Karpas-422 (cell line): ENCODE measurements at regions not wholly inside any gene's neighbourhood (a gene's known extent, or its start where the extent isn't known, plus 50 kb on each side); places are given as distances from the start of the nearest gene placed in this dataset.

ENCODE experiments used
- DNase-seq: peaks from one replicate; pipeline ENCODE4 v3.0.0-alpha.2; 2015
- H2AFZ ChIP-seq: fragments of 200-600 bp; sonication (generic); 2 replicates; pipeline ENCODE4 v1.6.1; 2014; ENCODE audit warnings: antibody characterized with exemption, low read length, mixed read lengths
- H3K27ac ChIP-seq: fragments of 200-600 bp; sonication (generic); 2 replicates; pipeline ENCODE4 v1.5.1; 2014; ENCODE audit warnings: mild to moderate bottlenecking, low read length, moderate library complexity
- H3K27me3 ChIP-seq: fragments of 200-600 bp; sonication (generic); 2 replicates; pipeline ENCODE4 v1.6.1; 2014; ENCODE audit warnings: low read length, mixed read lengths
- H3K36me3 ChIP-seq: fragments of 200-600 bp; sonication (generic); 2 replicates; pipeline ENCODE4 v1.6.1; 2014; ENCODE audit warnings: low read length, mixed read lengths; ENCODE audit not compliant: insufficient read depth
- H3K4me1 ChIP-seq: fragments of 200-600 bp; sonication (generic); 2 replicates; pipeline ENCODE4 v1.6.1; 2014; ENCODE audit warnings: mild to moderate bottlenecking, low read length, mixed read lengths
- H3K4me2 ChIP-seq: fragments of 200-600 bp; sonication (generic); 2 replicates; pipeline ENCODE4 v1.6.1; 2014; ENCODE audit warnings: low read length, low read depth, mild to moderate bottlenecking; ENCODE audit not compliant: poor library complexity, severe bottlenecking
- H3K4me3 ChIP-seq: fragments of 200-600 bp; sonication (generic); 2 replicates; pipeline ENCODE4 v1.5.1; 2014; ENCODE audit warnings: mild to moderate bottlenecking, antibody characterized with exemption, low read length, mixed read lengths
- H3K79me2 ChIP-seq: fragments of 200-600 bp; sonication (generic); 2 replicates; pipeline ENCODE4 v1.6.1; 2014; ENCODE audit warnings: mild to moderate bottlenecking, low read length, mixed read lengths
- H3K9ac ChIP-seq: fragments of 200-600 bp; sonication (generic); 2 replicates; pipeline ENCODE4 v1.6.0; 2014; ENCODE audit warnings: low read length
- H3K9me2 ChIP-seq: fragments of 200-600 bp; sonication (generic), shearing (Covaris generic); replicated peaks from 2 replicates; pipeline ENCODE4 v1.6.0; 2014; ENCODE audit warnings: mild to moderate bottlenecking, low read length, moderate library complexity; ENCODE audit not compliant: insufficient read depth
- H3K9me3 ChIP-seq: fragments of 300-700, 200-600 bp; sonication (generic); 2 replicates; pipeline ENCODE4 v1.6.1; 2014; ENCODE audit warnings: low read length, mixed read lengths
- H4K20me1 ChIP-seq: fragments of 200-600 bp; sonication (generic); 2 replicates; pipeline ENCODE4 v1.6.1; 2014; ENCODE audit warnings: mild to moderate bottlenecking, antibody characterized with exemption, low read length, low read depth; ENCODE audit not compliant: insufficient read depth

GRCh38 chr7:79837915-79838314 is 296.7 kb upstream of the GNAI1 start:
- Histone ChIP-seq H3K79me2 (no peaks in the 10 kb centered on the region), H3K4me2 (no peak overlapping the region)

DNA sequence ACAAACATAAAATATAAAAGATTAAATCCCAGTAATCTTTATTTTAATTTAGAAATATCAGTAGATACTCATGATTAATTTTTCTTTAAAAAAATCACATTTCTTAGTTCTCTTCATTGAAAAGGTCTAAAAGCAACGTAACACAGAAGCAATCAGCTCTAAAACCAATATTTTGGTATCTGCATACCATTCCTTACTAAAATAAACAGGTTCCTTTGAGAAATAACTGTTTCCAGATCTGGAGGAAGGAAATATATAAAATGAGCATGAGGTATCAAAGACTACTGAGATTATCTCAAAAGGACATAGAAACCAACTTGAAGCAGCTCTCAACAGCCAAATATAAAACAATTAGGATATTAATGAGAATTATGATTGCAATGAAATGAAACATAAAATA is 301.0 kb upstream of the GNAI1 start:
- Histone ChIP-seq H3K4me2 (no peak overlapping the region), H2AFZ (no peak overlapping the region), H3K9ac (no peak overlapping the region), H3K9me3 (peaks cover 16% of the 10 kb centered on the region; the same call in 1 of the 2 replicates), H3K4me1 (no peaks in the 10 kb centered on the region), H4K20me1 (no peaks in the 10 kb centered on the region), H3K9me2 (no peaks in the 10 kb centered on the region; the same call in 1 of the 2 replicates), H3K27me3 (no peaks in the 10 kb centered on the region), H3K36me3 (no peaks in the 10 kb centered on the region), H3K27ac (no peak overlapping the region), H3K79me2 (no peaks in the 10 kb centered on the region), H3K4me3 (no peak overlapping the region)
- no peak for DNase-seq

More at GRCh38 chr7:79837915-79838314, 296.7 kb upstream of the GNAI1 start:
- no peaks in the 10 kb centered on the region for H3K36me3 ChIP-seq
- H3K4me1 ChIP-seq, result no peaks in the 10 kb centered on the region
- peaks cover 20% of the 10 kb centered on the region; the same call in 1 of the 2 replicates for H3K9me3 ChIP-seq
- no peak overlapping the region for H3K27ac ChIP-seq
- H2AFZ ChIP-seq, result no peak overlapping the region
- no peaks in the 10 kb centered on the region for H3K27me3 ChIP-seq
- no peak overlapping the region for H3K9ac ChIP-seq
- no peaks in the 10 kb centered on the region for H4K20me1 ChIP-seq
- H3K9me2 ChIP-seq, result no peaks in the 10 kb centered on the region; the same call in 1 of the 2 replicates
- DNase-seq, result no peak
- no peak overlapping the region for H3K4me3 ChIP-seq

DNA sequence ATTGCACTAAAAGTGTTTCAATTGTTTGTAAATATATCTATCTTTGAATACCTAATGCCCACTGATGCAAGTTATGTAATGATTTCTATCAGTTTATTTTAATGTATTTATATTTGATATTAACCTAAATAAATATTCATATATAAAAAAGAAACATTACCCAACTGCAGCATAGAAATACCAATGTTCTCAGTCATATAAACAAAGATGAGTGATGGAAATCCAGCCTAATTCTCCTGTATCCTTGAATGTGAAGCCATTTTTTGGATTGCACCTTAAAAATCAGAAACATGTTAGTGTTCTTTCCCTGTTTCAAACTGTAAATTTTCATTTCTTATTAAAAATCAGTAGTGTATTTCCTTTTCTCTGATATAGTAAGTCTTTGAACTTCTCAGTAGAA is 305.8 kb upstream of the GNAI1 start:
- no peak for DNase-seq
- Histone ChIP-seq H3K4me2 (no peak overlapping the region), H3K36me3 (no peaks in the 10 kb centered on the region), H3K9me3 (peaks cover 30% of the 10 kb centered on the region), H3K4me1 (no peaks in the 10 kb centered on the region), H3K9ac (no peak overlapping the region), H3K4me3 (no peak overlapping the region), H3K9me2 (no peaks in the 10 kb centered on the region), H2AFZ (no peak overlapping the region), H4K20me1 (no peaks in the 10 kb centered on the region), H3K27me3 (no peaks in the 10 kb centered on the region), H3K79me2 (no peaks in the 10 kb centered on the region), H3K27ac (no peak overlapping the region)

- no peak overlapping the region for H3K4me3 ChIP-seq
- H4K20me1 ChIP-seq, result no peaks in the 10 kb centered on the region
- DNase-seq, result no peak
- H3K36me3 ChIP-seq, result no peaks in the 10 kb centered on the region
- H3K9me3 ChIP-seq, result peaks cover 21% of the 10 kb centered on the region
- no peak overlapping the region for H2AFZ ChIP-seq
- no peaks in the 10 kb centered on the region for H3K27me3 ChIP-seq
- H3K4me1 ChIP-seq, result no peaks in the 10 kb centered on the region
- no peak overlapping the region for H3K27ac ChIP-seq
- H3K4me2 ChIP-seq, result no peak overlapping the region
- H3K79me2 ChIP-seq, result no peaks in the 10 kb centered on the region
- H3K9me2 ChIP-seq, result no peaks in the 10 kb centered on the region
- H3K9ac ChIP-seq, result no peak overlapping the region
Measured at GRCh38 chr7:79823246-79823951, 311.2 kb upstream of the GNAI1 start.

- no peaks in the 10 kb centered on the region for H3K27me3 ChIP-seq
- H3K4me3 ChIP-seq, result no peak overlapping the region
- no peak overlapping the region for H3K4me2 ChIP-seq
- no peaks in the 10 kb centered on the region for H3K36me3 ChIP-seq
- no peak overlapping the region for H3K9ac ChIP-seq
- H3K4me1 ChIP-seq, result no peaks in the 10 kb centered on the region
- H3K9me2 ChIP-seq, result no peaks in the 10 kb centered on the region
- peaks cover 18% of the 10 kb centered on the region for H3K9me3 ChIP-seq
- no peaks in the 10 kb centered on the region for H3K79me2 ChIP-seq
- H3K27ac ChIP-seq, result no peak overlapping the region
- no peak for DNase-seq
- H4K20me1 ChIP-seq, result no peaks in the 10 kb centered on the region
- no peak overlapping the region for H2AFZ ChIP-seq
Measured at GRCh38 chr7:79822620-79823240, 311.9 kb upstream of the GNAI1 start.

- Histone ChIP-seq H3K79me2 (no peaks in the 10 kb centered on the region), H3K9ac (no peak overlapping the region), H3K4me1 (no peaks in the 10 kb centered on the region), H3K4me3 (no peak overlapping the region), H3K36me3 (no peaks in the 10 kb centered on the region), H3K9me2 (no peaks in the 10 kb centered on the region), H3K4me2 (no peak overlapping the region), H3K27ac (no peak overlapping the region), H4K20me1 (no peaks in the 10 kb centered on the region), H3K27me3 (no peaks in the 10 kb centered on the region), H2AFZ (no peak overlapping the region), H3K9me3 (peaks cover 7% of the 10 kb centered on the region; the same call in 1 of the 2 replicates)
- DNase-seq, result no peak
Measured at GRCh38 chr7:79820387-79820786, 314.2 kb upstream of the GNAI1 start.

GRCh38 chr7:79810916-79811315 is 323.7 kb upstream of the GNAI1 start:
- no peak for DNase-seq
- Histone ChIP-seq H3K4me3 (no peak overlapping the region), H3K9ac (no peak overlapping the region), H3K4me2 (no peak overlapping the region), H3K9me3 (peaks cover 23% of the 10 kb centered on the region; the same call in 1 of the 2 replicates), H3K79me2 (no peaks in the 10 kb centered on the region), H3K4me1 (no peaks in the 10 kb centered on the region), H4K20me1 (no peaks in the 10 kb centered on the region), H2AFZ (no peak overlapping the region), H3K27me3 (no peaks in the 10 kb centered on the region), H3K27ac (no peak overlapping the region), H3K36me3 (no peaks in the 10 kb centered on the region), H3K9me2 (no peaks in the 10 kb centered on the region)

- Histone ChIP-seq H3K4me3 (no peak overlapping the region), H3K27me3 (no peaks in the 10 kb centered on the region), H3K9ac (no peak overlapping the region), H3K36me3 (no peaks in the 10 kb centered on the region), H3K9me2 (no peaks in the 10 kb centered on the region), H3K27ac (no peak overlapping the region), H2AFZ (no peak overlapping the region), H3K9me3 (peaks cover 5% of the 10 kb centered on the region; the same call in 1 of the 2 replicates), H3K79me2 (no peaks in the 10 kb centered on the region), H4K20me1 (no peaks in the 10 kb centered on the region), H3K4me2 (no peak overlapping the region), H3K4me1 (no peaks in the 10 kb centered on the region)
- no peak for DNase-seq
Measured at GRCh38 chr7:79806161-79806734, 328.4 kb upstream of the GNAI1 start.
